B cell (primary cell): ENCODE measurements at regions not wholly inside any gene's neighbourhood (a gene's known extent, or its start where the extent isn't known, plus 50 kb on each side); places are given as distances from the start of the nearest gene placed in this dataset.

Experiments used
- ATAC-seq: fragments of 200-7000 bp; cut with Tn5 transposase; one replicate; pipeline ENCODE4 v1.10.0; 2021; ENCODE audit warnings: low read depth, mild to moderate bottlenecking, moderate number of reproducible peaks, moderate library complexity
- CTCF ChIA-PET: fragments of 350-600 bp; sonication (Branson Sonifier 250); formaldehyde crosslinking; loops from one replicate; lab custom pipeline; 2021; ENCODE audit warnings: antibody characterized with exemption, inconsistent platforms; lab: Charles Lee
- POLR2A ChIA-PET: fragments of 350-600 bp; sonication (Branson Sonifier 250); formaldehyde crosslinking; loops from one replicate; lab custom pipeline; 2021; ENCODE audit warnings: antibody characterized with exemption; lab: Charles Lee
- DNase-seq: peaks from one replicate; pipeline ENCODE4 v3.0.0; 2013
- H2AFZ ChIP-seq: 2 replicates; pipeline ENCODE4 v1.6.1; 2012; ENCODE audit warnings: mild to moderate bottlenecking, low read depth, low read length; ENCODE audit not compliant: insufficient read depth, poor library complexity, severe bottlenecking
- H3K27ac ChIP-seq, 2 donors: 1 replicate in 1 of 2; 2 replicates in 1 of 2; pipeline ENCODE4 v1.5.1; 2012 to 2013; ENCODE audit warnings: low read length in 2 of 2, mild to moderate bottlenecking in 2 of 2, moderate library complexity in 1 of 2
- H3K27me3 ChIP-seq, 4 experiments: fragments of 200-600 bp in 1 of 4; sonication (generic) in 1 of 4; replicated peaks in 1 of 4; 1 replicate in 2 of 4; 2 replicates in 2 of 4; pipeline versions ENCODE4 v1.6.1 to v1.7.0; 2013 to 2016; ENCODE audit warnings: low read length in 3 of 4, mild to moderate bottlenecking in 2 of 4, mixed read lengths in 1 of 4, moderate library complexity in 1 of 4; ENCODE audit not compliant: insufficient read depth in 4 of 4, control insufficient read depth in 3 of 4; ENCODE audit errors: control extremely low read depth in 1 of 4
- H3K36me3 ChIP-seq, 2 experiments: replicated peaks in 1 of 2; 1 replicate in 1 of 2; 2 replicates in 1 of 2; pipeline versions ENCODE4 v1.6.1 to v1.7.1; 2013; ENCODE audit warnings: low read length in 1 of 2; ENCODE audit not compliant: insufficient read depth in 2 of 2, control insufficient read depth in 1 of 2; ENCODE audit errors: control extremely low read depth in 1 of 2, extremely low read depth in 1 of 2
- H3K4me1 ChIP-seq, 2 donors: fragments of 200-600 bp in 1 of 2; sonication (generic) in 1 of 2; 1 replicate in 1 of 2; 2 replicates in 1 of 2; pipeline versions ENCODE4 v1.5.1 to v1.6.1; 2013 to 2017; ENCODE audit warnings: low read length in 2 of 2; ENCODE audit not compliant: control insufficient read depth in 2 of 2, insufficient read depth in 2 of 2
- H3K4me2 ChIP-seq: replicated peaks from 2 replicates; pipeline ENCODE3; 2012; ENCODE audit warnings: mild to moderate bottlenecking, low read depth, low read length; ENCODE audit not compliant: poor library complexity, severe bottlenecking
- H3K4me3 ChIP-seq, 5 experiments: fragments of 200-600 bp in 1 of 5; sonication (generic) in 1 of 5; 1 replicate in 3 of 5; 2 replicates in 2 of 5; pipeline versions ENCODE4 v1.5.1 to v1.7.0; 2011 to 2016; ENCODE audit warnings: low read length in 4 of 5, mild to moderate bottlenecking in 4 of 5, low read depth in 2 of 5, control low read depth in 1 of 5, moderate library complexity in 1 of 5; ENCODE audit not compliant: insufficient read depth in 1 of 5; ENCODE audit errors: control extremely low read depth in 1 of 5, extremely low read depth in 1 of 5
- H3K79me2 ChIP-seq: fragments of 200-600 bp; sonication (generic); one replicate; pipeline ENCODE4 v1.6.0; 2016; ENCODE audit warnings: low read length; ENCODE audit not compliant: control insufficient read depth, insufficient read depth
- H3K9ac ChIP-seq: fragments of 200-600 bp; sonication (generic); 2 replicates; pipeline ENCODE4 v1.6.1; 2017; ENCODE audit warnings: mild to moderate bottlenecking, low read length, moderate library complexity
- H3K9me3 ChIP-seq, 3 donors: one replicate each; pipeline versions ENCODE4 v1.6.1 to v1.7.1; 2013; ENCODE audit warnings: low read length in 2 of 3; ENCODE audit not compliant: control insufficient read depth in 2 of 3, insufficient read depth in 1 of 3; ENCODE audit errors: control extremely low read depth in 1 of 3
- H4K20me1 ChIP-seq: 2 replicates; pipeline ENCODE4 v1.6.0; 2012; ENCODE audit warnings: mild to moderate bottlenecking, low read length; ENCODE audit not compliant: insufficient read depth, control insufficient read depth, poor library complexity, severe bottlenecking
- H3K27ac Mint-ChIP-seq: one replicate; pipeline ENCODE4 v1.8.0; 2021; ENCODE audit warnings: mixed read lengths
- H3K27me3 Mint-ChIP-seq: one replicate; pipeline ENCODE4 v1.8.0; 2021; ENCODE audit warnings: mixed read lengths
- H3K4me1 Mint-ChIP-seq: one replicate; pipeline ENCODE4 v1.8.0; 2021; ENCODE audit warnings: mixed read lengths
- H3K4me3 Mint-ChIP-seq: one replicate; pipeline ENCODE4 v1.8.0; 2021; ENCODE audit warnings: mixed read lengths
- H3K9me3 Mint-ChIP-seq: one replicate; pipeline ENCODE4 v1.8.0; 2022; ENCODE audit warnings: mixed read lengths; ENCODE audit not compliant: insufficient read depth
- EZH2 ChIP-seq: IDR thresholded peaks from 2 replicates; pipeline ENCODE4 v1.6.1; 2012; ENCODE audit warnings: borderline replicate concordance, low read depth, mild to moderate bottlenecking, moderate library complexity, low read length; ENCODE audit not compliant: insufficient read depth, poor library complexity, severe bottlenecking
- WGBS: methylation state at CpG from one replicate; pipeline ENCODE4 v1.1.5; 2013; ENCODE audit warnings: missing lambda C conversion rate; ENCODE audit not compliant: insufficient coverage; 5-methylcytosine and 5-hydroxymethylcytosine counted together
- intact Hi-C: fragments of 100-400 bp; cut with micrococcal nuclease; formaldehyde crosslinking; loops from one replicate; pipeline ENCODE4 v1.10.0; 2022
- TF ChIP-seq, protein P1 (sequence below): fragments of 200-600 bp; IDR thresholded peaks from one replicate; pipeline ENCODE4 v1.8.0; 2022; ENCODE audit warnings: antibody characterized with exemption, mild to moderate bottlenecking

DNA sequence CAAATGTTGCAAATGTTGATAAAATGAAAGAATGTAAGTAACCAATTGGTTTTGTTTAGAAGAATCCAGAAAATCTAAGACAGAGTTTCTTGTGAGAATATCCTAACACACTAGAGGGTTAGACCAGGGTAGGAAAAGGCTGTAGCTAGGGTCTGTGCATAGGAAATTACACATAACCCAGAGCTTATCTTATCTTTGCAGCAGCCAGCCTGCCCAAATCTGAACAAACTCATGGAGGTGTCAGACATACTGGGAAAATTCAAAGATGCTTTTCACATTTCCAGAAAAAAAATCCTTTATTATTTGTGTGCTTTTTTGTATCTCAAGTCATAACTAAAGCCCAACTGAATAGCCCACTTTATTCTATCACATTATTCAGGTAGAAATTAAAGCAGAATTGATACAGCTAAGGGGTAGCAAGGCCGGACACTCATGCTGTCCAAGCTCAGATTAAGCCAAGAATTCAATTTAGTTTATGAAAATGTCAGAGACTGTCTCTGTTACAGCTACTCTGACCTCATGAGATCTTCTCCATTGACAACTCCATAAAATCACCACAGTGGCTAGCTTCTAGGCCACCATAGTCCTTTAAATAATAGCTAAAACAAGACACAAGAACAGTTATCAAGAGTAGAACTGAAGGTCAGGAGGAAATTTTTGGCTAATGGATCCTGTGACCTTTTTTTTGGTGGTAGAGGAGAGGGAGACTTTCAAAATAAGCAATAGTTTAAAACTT, 169.6 kb upstream of the RASSF8 start:
- Histone ChIP-seq H3K4me3 (no peak overlapping the region), H3K79me2 (no peaks in the 10 kb centered on the region), H3K4me2 (no peak overlapping the region), H3K36me3 (no peaks in the 10 kb centered on the region), H3K4me1 (no peaks in the 10 kb centered on the region), H3K27me3 (no peaks in the 10 kb centered on the region), H2AFZ (no peak overlapping the region), H3K27ac (no peak overlapping the region), H3K9ac (no peak overlapping the region), H4K20me1 (no peaks in the 10 kb centered on the region), H3K9me3 (no peaks in the 10 kb centered on the region)
- intact Hi-C loops = no loop called here
- CTCF ChIA-PET = no interaction called here
- Mint-ChIP-seq H3K9me3 (no peaks in the 10 kb centered on the region), H3K27ac (no peak overlapping the region), H3K4me1 (no peaks in the 10 kb centered on the region), H3K27me3 (peaks cover 4% of the 10 kb centered on the region), H3K4me3 (no peak overlapping the region)
- POLR2A ChIA-PET = no interaction called here
- no peak for TF ChIP-seq EZH2
- TF ChIP-seq, protein P1, sequence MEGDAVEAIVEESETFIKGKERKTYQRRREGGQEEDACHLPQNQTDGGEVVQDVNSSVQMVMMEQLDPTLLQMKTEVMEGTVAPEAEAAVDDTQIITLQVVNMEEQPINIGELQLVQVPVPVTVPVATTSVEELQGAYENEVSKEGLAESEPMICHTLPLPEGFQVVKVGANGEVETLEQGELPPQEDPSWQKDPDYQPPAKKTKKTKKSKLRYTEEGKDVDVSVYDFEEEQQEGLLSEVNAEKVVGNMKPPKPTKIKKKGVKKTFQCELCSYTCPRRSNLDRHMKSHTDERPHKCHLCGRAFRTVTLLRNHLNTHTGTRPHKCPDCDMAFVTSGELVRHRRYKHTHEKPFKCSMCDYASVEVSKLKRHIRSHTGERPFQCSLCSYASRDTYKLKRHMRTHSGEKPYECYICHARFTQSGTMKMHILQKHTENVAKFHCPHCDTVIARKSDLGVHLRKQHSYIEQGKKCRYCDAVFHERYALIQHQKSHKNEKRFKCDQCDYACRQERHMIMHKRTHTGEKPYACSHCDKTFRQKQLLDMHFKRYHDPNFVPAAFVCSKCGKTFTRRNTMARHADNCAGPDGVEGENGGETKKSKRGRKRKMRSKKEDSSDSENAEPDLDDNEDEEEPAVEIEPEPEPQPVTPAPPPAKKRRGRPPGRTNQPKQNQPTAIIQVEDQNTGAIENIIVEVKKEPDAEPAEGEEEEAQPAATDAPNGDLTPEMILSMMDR = no peak
- no CpG with 5 or more reads among the region's 1 CpG for WGBS
- ATAC-seq (no peak), DNase-seq (no peak)

- CTCF ChIA-PET = no interaction called here
- H3K36me3 ChIP-seq = no peaks in the 10 kb centered on the region
- no peak overlapping the region for H3K4me2 ChIP-seq
- H3K9ac ChIP-seq = no peak overlapping the region
- H3K4me1 ChIP-seq = no peaks in the 10 kb centered on the region
- TF ChIP-seq, protein P1 = no peak
- TF ChIP-seq EZH2 = no peak
- no peaks in the 10 kb centered on the region for H4K20me1 ChIP-seq
- POLR2A ChIA-PET = no interaction called here
- 89% methylated on average over 2 of the region's 4 CpGs for WGBS
- no peaks in the 10 kb centered on the region for H3K4me1 Mint-ChIP-seq
- H3K27me3 ChIP-seq = no peaks in the 10 kb centered on the region
- ATAC-seq (no peak), DNase-seq (no peak)
- H3K79me2 ChIP-seq = no peaks in the 10 kb centered on the region
- H3K4me3 ChIP-seq = no peak overlapping the region
- H2AFZ ChIP-seq = no peak overlapping the region
- H3K9me3 Mint-ChIP-seq = no peaks in the 10 kb centered on the region
- intact Hi-C loops = no loop called here
- no peak overlapping the region for H3K27ac Mint-ChIP-seq
- H3K27ac ChIP-seq = no peak overlapping the region
- no peak overlapping the region for H3K4me3 Mint-ChIP-seq
- H3K9me3 ChIP-seq = no peaks in the 10 kb centered on the region
- H3K27me3 Mint-ChIP-seq = peaks cover 4% of the 10 kb centered on the region
Observed at GRCh38 chr12:25789541-25789944, 168.9 kb upstream of the RASSF8 start.
